GM21786 (cell line): ENCODE measurements at regions not wholly inside any gene's neighbourhood (a gene's known extent, or its start where the extent isn't known, plus 50 kb on each side); places are given as distances from the start of the nearest gene placed in this dataset.

Source experiments
- ATAC-seq: cut with Tn5 transposase; IDR thresholded peaks from one replicate; pipeline ENCODE4 v1.9.1; 2021; ENCODE audit not compliant: unreplicated experiment

DNA sequence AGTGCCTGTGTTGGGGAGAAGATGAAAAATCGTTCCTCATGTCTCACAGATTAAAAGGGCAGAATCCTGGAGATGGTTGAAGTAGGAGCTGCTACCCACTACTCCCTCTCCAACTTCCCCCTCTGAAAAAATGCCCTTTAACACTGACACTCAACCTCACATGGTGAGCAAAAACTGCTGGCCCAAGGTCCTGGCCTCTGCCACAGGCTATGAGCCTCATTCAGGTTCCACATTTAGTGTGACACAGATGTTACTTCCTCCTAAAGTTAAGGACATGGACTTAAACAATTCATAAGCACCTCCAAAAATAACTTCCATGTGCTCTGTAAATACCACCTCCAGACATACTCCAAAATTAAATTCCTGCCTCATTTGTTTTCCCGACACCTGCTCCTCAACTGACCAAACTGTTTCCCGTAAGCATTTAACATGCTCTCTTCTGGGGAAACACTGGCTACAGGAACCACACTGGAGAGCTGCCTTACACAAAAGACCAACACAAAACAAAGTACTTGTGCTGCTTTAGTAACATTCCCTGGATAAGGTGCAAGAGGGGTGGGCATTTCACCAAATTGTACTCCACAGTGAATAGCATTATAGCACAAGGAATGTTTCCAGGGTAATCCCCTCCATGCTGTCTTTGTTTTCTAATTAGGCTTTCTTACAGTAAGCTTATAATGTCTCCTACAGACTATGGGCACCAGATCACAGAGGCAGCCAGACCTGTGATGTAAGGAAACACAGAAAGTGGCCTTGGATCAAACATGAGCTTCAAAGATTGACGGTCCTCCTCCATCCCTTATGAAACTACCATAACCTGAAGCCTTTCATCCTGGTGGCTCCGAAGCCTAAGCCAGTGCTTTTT is 57.0 kb downstream of the PHLDA1 start:
- no peak for ATAC-seq

DNA sequence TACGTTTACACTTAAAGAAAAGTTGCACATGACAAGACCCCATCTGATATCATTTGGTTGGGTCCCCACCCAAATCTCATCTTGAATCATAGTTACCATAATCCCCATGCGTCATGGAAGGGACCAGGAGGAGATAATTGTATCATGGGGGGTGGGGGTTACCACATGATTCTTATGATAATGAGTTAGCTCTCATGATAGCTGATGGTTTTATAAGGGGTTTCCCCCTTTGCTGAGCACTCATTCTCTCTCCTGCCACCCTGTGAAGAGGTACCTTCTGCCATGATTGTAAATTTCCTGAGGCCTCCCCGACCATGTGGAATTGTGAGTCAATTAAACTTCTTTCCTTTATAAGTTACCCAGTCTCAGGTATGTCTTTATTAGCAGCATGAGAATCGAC is 60.3 kb downstream of the PHLDA1 start:
- no peak for ATAC-seq

DNA sequence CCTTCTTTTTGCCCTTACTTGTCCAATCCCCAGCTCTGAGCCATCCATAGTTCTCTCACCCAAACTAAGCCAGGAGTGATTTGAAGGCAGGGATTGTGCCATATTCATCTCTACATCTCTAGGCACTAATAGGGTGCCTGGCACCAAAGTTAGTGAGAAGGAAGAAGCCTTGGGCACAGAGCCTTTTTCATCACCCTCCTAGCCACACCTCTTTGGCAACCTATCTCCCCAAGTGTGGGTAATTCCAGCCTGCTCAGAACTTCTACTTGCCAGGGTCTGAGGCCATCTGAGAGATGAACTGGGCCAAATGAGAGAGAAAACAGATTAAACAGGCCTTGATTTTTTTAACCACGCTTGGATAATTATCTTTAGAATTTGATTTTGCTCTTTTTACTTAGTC is 61.3 kb downstream of the PHLDA1 start:
- no peak for ATAC-seq

DNA sequence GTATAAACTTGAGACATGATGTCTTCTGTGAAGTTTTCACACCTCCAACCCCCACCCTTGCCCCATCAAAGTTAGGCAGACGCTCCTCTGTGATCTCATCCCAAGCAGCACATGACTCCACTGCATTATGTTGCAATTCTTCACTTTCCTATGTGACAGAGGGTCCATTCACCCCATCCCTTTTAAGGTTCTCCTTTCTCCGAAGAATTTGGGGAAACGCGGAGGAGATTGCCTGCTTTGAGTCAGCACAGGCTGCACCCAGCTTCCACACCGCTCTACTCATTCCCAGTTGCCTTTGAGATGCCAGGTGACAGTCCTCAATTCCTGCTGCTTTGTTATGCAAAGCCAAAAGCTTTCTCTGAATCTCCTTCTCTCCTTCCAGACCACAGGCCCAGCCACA is 61.8 kb downstream of the PHLDA1 start:
- ATAC-seq, result no peak

DNA sequence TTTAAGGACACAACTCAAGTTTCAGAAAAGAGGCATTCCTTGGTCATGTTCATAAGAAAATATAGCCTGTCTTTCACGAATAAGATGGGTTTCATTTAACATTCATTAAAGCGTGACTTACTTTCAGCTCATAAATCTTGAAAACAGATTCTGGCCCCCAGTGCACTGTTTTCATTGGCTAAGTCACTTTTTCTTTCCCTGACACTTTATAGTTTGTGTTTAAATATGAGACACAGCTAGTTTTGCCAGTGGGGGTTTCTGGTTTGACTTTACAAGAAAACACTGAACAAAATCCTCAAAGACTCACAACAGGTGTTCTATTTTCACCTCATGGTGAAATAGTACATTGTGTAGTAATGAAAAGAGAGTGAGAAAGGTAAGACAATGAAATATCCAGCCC is 65.9 kb downstream of the PHLDA1 start:
- no peak for ATAC-seq

DNA sequence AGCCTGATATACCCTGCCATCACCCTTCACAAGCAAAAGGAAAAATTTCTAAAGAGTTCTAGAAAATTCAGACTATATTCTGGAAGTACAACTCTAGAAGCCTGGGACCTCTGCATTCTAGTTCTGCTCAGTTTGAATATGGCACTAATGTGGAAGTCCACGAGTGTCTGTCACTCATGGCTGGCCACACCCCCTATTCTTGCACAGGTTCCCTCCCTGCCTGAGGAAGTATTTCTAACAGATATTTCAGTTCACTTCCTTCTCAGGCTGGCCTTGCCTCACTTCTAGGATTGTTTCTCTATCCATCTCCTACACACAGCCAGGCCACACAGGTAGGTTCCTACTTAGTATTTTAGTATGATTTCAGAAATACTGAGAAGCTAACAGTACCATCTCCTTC is 67.4 kb downstream of the PHLDA1 start:
- peak; percentile 51 for ATAC-seq

DNA sequence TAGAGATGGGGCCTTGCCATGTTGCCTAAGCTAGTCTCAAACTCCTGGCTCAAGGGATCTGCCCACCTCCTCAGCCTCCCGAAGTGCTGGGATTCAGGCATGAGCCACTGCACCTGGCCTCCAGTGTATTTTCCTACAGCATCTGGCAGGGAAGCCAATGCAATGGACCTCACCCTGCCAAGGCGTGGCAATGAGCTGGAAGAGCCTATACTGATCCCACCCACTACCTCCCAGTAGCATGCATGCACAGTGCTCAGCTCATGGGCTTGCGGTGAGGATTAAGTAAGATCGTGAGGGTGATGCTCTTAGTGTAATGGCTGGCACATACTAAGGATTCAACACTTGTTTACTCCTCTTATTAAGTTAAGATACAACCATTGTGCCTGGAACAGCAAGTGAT is 69.7 kb downstream of the PHLDA1 start:
- ATAC-seq, result no peak

DNA sequence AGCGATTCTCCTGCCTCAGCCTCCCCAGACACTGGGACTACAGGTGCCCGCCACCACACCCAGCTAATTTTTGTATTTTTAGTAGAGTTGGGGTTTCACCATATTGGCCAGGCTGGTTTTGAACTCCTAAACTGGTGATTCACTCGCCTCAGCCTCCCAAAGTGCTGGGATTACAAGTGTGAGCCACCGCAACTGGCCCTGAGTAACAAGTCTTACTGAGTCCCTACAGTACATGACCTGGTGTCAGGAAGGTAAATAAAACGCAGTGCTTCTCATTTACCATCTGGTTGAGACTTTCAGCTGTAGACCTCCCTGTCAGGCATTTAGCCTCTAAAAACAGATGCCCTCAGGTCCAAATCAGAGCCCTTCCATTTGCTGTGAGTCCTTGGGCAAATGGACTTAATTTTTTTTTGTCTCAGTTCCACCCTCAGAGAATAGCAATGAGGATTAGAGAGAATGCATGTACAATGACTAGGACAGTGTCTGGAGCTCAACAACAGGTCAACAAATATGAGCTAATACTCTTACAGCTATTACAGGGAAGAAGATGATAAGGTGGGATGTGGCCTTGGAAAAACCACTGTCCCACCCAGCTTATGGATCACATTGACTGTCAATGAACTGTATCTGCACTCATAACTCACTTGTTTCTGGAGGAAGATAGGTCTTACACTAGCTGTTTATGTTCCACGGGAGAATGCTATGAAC is 70.5 kb downstream of the PHLDA1 start:
- ATAC-seq, result no peak

DNA sequence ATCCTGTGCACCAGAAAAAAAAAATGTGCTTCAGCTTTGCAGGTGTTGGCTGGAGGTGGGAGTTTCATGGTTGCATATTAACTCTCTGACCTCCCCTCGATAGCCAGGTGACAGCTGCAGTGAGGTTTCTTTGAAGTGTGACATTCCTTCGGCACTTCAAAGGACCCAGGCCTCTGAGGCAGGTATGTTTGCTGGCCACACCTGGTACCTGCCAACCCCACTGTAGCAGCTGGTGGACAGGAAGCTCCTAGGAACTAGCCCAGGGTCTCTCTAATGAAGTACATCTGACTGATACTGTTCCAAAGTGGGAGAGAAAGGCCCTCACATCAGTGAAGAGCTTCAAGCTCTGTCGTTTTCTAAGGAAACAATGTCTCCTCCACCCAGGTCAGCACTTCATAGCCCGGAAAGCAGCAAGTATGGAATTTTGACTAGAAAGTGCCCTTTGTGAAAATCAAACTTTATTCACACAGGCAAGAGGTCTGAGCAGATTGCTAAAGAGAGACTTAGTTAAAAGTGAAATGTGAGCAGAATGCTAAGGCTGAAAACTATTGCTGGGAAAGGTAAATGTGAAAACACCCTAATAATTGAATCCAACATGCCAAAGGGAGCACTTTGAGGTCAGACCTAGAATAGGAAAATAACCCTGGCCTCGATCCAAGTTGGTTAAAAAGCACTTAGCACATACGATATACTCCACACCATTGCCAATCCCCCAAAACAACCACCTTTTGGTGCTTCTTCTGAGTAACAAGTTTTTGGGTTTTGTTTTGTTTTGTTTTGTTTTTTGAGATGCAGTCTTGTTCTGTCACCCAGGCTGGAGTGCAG is 71.3 kb downstream of the PHLDA1 start:
- ATAC-seq, result peak; percentile 40

DNA sequence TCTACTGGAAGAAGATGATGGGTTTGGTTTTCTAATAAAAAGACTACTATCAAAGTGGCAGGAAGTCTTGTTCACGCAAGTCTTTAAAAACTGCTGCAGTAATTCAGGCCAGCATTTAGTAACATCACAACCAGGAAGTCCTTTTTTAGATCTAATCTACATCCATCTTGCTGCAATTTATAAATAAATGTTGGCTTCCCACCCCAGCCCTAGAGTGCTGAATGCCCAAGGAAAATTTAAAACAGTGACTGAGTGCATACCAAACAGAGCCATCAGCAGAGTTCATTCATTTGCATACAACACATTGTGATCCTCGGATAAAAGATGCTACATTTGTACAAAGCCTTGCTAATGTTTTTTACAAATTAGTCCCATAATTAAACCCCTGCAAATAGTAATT is 72.1 kb downstream of the PHLDA1 start:
- no peak for ATAC-seq

DNA sequence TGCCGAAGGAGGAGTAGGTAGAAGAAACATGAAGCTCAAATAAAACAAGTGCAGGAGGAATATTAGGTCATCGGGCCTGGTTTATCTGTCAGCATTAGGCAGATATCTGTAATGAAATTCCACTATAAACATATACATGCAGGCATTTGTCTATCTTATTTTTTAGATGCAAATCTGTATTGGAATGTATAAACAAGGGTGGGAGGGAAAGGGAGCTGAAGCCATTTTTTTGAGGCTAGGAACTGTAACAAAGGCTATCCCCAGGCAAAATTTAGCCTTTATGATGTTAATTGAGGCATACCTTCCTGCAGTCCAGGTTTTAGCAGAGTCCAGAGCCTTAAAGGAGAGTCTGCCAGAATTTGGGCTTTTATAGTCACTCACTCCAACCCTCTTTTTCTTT is 72.5 kb downstream of the PHLDA1 start:
- ATAC-seq, result no peak

DNA sequence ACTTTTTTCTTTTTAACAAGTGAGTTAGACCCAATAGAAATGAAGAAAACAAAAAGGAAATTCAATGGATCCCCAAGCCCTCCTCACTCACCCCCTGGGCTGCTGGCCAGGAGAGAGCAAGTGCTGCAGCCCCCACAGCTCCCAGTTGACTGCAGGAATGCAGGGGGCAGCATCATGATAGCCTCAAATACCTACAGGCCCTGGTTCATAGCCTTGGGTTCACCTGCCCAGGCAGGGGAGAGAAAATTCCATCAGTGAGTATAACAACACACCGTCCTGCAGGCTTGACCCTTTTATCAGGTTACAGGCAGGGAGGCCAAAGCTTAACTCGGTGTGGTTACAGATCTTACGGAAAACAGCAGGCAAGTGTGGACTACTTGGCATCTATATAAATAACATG is 76.3 kb downstream of the PHLDA1 start:
- no peak for ATAC-seq

DNA sequence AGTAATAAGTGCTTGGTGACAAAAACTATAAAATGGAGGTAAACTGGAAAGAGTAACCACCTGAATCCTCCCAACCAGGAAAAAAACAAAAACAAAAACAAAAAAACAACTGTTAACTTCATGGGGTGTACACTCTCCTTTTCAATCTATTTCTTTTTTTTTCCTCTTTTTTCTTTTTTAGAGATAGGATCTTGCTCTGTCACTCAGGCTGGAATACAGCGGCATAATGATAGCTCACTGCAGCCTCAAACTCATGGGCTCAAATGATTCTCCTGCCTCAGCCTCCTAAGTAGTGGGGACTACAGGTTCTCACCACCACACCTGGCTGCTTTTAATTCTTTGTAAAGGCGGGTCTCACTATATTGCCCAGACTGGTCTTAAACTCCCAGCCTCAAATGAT is 76.8 kb downstream of the PHLDA1 start:
- ATAC-seq, result no peak

DNA sequence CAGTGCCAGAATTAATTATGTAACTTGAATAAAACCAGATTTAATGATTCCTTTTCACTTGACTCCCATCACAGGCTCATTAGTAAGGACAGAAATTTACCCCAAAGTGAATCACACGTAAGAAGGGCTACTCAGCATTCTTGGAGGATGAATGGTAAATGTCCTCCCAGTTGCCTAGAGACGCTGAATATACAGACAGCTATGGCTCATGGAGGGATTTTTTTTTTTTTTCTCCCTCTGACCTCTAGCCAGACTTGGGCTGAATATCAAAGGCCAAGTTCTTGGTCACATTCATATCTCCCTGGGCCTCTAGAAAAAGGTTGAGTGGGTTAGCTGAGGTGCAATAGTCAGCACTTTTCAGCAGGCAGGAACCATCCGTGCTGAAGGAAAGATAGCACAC is 77.5 kb downstream of the PHLDA1 start:
- ATAC-seq, result no peak

DNA sequence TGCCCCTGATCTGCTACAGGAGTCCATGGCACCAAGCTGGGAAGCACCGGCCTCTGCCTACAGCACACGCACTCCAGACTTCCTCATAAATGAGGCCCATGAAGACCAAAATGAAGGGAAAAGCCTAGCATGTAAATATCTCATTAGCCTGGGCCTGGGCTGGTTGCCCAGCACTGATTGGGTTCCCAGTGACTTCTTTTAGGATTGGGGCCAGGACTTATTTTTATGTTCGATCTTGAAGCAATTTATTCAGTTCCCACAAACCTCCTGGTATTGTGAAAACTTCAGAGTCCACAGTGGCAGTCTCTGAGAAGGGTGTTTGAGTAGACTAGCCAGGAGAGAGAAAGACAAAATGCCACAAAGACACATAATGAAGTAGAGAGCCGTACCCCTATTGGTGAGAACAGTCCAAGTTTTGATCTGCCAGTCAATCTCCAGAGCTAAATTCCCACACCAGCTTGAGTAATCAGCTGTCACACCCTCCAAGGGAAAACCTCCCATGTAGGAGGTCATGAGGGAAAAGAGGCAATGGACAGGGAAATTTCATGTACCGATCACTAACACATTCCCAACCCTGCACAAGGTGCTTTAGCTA is 78.2 kb downstream of the PHLDA1 start:
- ATAC-seq, result no peak

DNA sequence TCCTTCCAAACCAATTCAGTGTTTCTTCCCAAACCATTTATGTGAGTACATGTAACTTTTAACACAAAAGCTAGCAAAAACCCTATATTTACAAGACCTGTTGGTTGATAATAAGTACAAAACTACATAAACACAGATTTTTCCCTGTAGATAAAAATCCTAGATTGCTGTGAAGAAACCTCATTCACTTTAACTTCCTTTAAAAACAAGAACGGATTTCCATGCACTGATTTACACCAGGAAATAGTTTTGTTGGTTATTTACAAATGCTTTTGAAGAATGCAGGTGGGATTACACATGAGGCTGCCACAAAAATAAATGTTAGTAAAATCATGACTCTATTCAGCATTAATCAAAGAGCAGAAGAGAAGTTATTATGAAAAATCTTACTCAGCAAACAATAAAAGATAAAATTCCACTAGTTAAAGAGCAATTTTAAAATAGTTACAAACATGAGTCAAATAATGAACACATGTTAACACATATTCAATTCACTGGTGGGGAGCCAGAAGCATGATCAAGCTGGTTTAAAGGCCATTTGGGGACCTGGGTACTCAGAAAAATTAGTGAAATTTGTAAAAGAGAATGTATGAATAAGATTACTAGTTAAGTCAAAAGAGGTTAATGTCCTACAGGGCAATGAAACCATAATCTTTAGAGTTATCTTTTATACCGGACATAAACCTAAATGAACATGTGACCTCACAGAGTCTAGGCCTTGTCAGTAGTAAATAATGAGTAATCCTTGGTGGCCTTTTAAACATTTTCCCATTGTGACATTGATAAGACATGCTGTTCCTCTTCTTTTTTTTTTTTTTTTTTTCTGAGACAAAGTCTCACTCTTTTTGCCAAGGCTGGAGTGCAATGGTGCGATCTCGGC is 79.9 kb downstream of the PHLDA1 start:
- no peak for ATAC-seq

DNA sequence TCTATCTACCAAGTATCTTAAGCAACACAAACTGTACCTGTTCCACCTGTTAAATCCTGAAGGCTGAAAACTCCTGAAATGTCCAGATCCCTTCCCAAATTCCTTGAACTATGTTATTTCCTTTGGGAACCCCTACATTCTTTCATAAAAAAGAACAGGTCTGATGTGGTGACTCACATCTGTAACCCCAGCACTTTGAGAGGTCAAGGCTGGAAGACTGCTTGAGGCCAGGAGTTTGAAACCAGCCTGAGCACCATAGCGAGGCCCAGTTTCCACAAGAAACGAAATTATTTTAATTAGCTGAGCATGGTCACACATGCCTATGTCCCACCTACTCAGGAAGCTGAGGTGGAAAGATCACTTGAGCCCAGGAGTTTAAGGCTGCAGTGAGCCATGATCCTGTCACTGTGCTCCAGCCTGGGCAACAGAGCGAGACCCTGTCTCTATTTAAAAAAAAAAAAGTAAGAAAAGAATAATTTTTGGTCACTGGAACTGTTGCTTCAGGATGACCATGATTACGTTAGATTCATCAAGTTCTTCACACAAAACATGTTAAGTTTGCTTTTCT is 84.3 kb downstream of the PHLDA1 start:
- ATAC-seq, result no peak

DNA sequence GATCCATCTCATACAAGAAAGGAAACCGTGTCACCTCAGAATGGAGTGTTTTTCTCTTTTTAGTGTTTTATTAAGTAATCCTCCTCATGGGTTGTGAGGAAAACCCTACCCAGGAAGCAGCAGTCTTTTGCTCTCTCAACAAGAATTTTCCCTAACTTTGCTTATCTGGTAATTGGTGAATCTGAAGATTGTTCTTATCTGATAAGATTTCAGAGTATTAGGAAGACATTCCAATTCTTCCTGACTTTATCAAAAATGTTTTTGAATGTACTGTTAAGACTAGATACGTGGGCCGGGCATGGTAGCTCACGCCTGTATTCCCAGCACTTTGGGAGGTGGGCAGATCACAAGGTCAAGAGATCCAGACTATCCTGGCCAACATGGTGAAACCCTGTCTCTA is 86.0 kb downstream of the PHLDA1 start:
- ATAC-seq, result no peak

DNA sequence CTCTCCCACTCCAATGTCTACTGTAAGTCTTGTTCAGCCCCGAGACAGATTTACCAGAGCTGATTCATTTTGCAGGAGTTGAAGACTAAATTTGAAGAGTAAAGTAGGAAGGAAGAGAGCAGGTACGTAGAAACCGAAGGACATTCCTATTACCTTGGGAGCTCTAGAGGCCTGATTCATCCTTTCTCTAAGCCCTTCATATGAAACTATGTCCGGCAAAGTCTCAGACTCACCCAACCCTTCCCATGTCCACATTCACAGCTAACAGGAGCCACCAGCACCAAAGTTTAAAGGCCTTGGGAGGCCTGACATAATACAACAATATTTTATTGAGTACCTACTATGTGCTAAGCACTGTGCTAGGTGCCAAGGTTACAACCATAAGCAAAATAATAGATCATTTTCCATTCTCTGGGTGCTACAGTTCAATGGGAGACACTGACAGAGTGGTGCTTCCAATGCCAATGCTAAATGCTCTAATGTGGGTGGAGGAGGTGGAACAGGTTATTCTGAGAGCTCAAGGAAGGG is 86.6 kb downstream of the PHLDA1 start:
- no peak for ATAC-seq
